ENCODE measurements at regions not wholly inside any gene's neighbourhood (a gene's known extent, or its start where the extent isn't known, plus 50 kb on each side); places are given as distances from the start of the nearest gene placed in this dataset.

- H3K4me3 ChIP-seq (replicated peaks in 1 of 2; ENCODE audit: low read depth in 2 of 2, low read length in 2 of 2), result no peak overlapping the region
- DNase-seq (ENCODE audit: low read depth in 2 of 2), result peak; percentile 61 to 79
- no peak for TF ChIP-seq CTCF (IDR thresholded peaks at IDR 0.05; ENCODE audit: low read depth, low read length)
Observed at GRCh38 chr10:63722537-63722936, 201.3 kb downstream of the REEP3 start.

GRCh38 chr10:63723320-63723719 is 202.1 kb downstream of the REEP3 start:
- no peak for TF ChIP-seq CTCF (IDR thresholded peaks at IDR 0.05; ENCODE audit: low read depth, low read length)
- no peak for DNase-seq (ENCODE audit: low read depth in 2 of 2)
- H3K4me3 ChIP-seq (replicated peaks in 1 of 2; ENCODE audit: low read depth in 2 of 2, low read length in 2 of 2), result no peak overlapping the region

GRCh38 chr10:63723741-63724140 is 202.5 kb downstream of the REEP3 start:
- no peak overlapping the region for H3K4me3 ChIP-seq (replicated peaks in 1 of 2; ENCODE audit: low read depth in 2 of 2, low read length in 2 of 2)
- no peak for TF ChIP-seq CTCF (IDR thresholded peaks at IDR 0.05; ENCODE audit: low read depth, low read length)
- no peak for DNase-seq (ENCODE audit: low read depth in 2 of 2)

- H3K4me3 ChIP-seq (replicated peaks in 1 of 2; ENCODE audit: low read depth in 2 of 2, low read length in 2 of 2), result no peak overlapping the region
- no peak for DNase-seq (ENCODE audit: low read depth in 2 of 2)
- peak; percentile 19 for TF ChIP-seq CTCF (IDR thresholded peaks at IDR 0.05; ENCODE audit: low read depth, low read length)
Observed at GRCh38 chr10:63724922-63725321, 203.7 kb downstream of the REEP3 start.

- TF ChIP-seq CTCF (IDR thresholded peaks at IDR 0.05; ENCODE audit: low read depth, low read length), result no peak
- DNase-seq (ENCODE audit: low read depth in 2 of 2), result no peak
Observed at GRCh38 chr10:63726867-63727266, 205.7 kb downstream of the REEP3 start.

GRCh38 chr10:63727636-63728035 is 206.4 kb downstream of the REEP3 start:
- H3K4me3 ChIP-seq (replicated peaks in 1 of 2; ENCODE audit: low read depth in 2 of 2, low read length in 2 of 2), result no peak overlapping the region
- TF ChIP-seq CTCF (IDR thresholded peaks at IDR 0.05; ENCODE audit: low read depth, low read length), result no peak
- no peak for DNase-seq (ENCODE audit: low read depth in 2 of 2)

More at GRCh38 chr10:63726867-63727266, 205.7 kb downstream of the REEP3 start:
- H3K4me3 ChIP-seq (replicated peaks in 1 of 2; ENCODE audit: low read depth in 2 of 2, low read length in 2 of 2), result no peak overlapping the region

GRCh38 chr10:63735305-63735704 is 214.1 kb downstream of the REEP3 start:
- TF ChIP-seq CTCF (IDR thresholded peaks at IDR 0.05; ENCODE audit: low read depth, low read length), result no peak
- DNase-seq (ENCODE audit: low read depth in 2 of 2), result no peak
- H3K4me3 ChIP-seq (replicated peaks in 1 of 2; ENCODE audit: low read depth in 2 of 2, low read length in 2 of 2), result no peak overlapping the region
